ENCODE measurements at regions not wholly inside any gene's neighbourhood (a gene's known extent, or its start where the extent isn't known, plus 50 kb on each side); places are given as distances from the start of the nearest gene placed in this dataset.

GRCh38 chr2:39524756-39525635, 87.9 kb upstream of the MAP4K3 start:
- Histone ChIP-seq H3K36me3 (ENCODE audit: insufficient read depth, low read depth, low read length) (no peaks in the 10 kb centered on the region), H3K4me1 (ENCODE audit: insufficient read depth, low read length) (no peaks in the 10 kb centered on the region), H3K9ac (ENCODE audit: low read depth, low read length) (no peak overlapping the region), H3K27me3 (ENCODE audit: insufficient read depth, low read length) (no peaks in the 10 kb centered on the region), H3K4me3 (ENCODE audit: low read length) (no peak overlapping the region), H3K27ac (ENCODE audit: low read length) (no peak overlapping the region), H3K9me3 (ENCODE audit: insufficient read depth, low read depth, low read length) (peaks cover 16% of the 10 kb centered on the region; the same call in 1 of the 2 replicates)

GRCh38 chr2:39525636-39526412, 88.7 kb upstream of the MAP4K3 start:
- H3K36me3 ChIP-seq (ENCODE audit: insufficient read depth, low read depth, low read length), result no peaks in the 10 kb centered on the region
- H3K9me3 ChIP-seq (ENCODE audit: insufficient read depth, low read depth, low read length), result peaks cover 13% of the 10 kb centered on the region; the same call in 1 of the 2 replicates
- H3K4me1 ChIP-seq (ENCODE audit: insufficient read depth, low read length), result no peaks in the 10 kb centered on the region
- H3K27ac ChIP-seq (ENCODE audit: low read length), result no peak overlapping the region
- H3K9ac ChIP-seq (ENCODE audit: low read depth, low read length), result no peak overlapping the region
- H3K4me3 ChIP-seq (ENCODE audit: low read length), result no peak overlapping the region
- no peaks in the 10 kb centered on the region for H3K27me3 ChIP-seq (ENCODE audit: insufficient read depth, low read length)

DNA sequence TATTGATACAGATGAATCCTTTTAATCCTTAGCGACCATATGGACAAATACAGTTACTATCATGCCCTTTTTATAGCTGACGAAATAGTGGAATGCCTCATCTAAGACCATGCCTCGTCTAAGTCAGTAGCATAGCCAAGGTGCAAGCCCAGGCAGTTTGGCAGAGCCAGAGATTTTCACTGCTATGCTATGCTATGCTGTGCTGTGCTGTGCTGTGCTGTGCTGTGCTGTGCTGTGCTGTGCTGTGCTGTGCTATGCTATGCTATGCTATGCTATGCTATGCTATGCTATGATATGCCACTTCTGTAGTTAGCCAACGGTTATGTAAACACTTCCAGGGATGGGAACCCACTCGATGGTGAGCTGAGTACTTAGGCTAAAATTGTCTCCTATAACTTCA, 91.6 kb upstream of the MAP4K3 start:
- H3K27ac ChIP-seq (ENCODE audit: low read length), result no peak overlapping the region

GRCh38 chr2:39529836-39530235, 92.8 kb upstream of the MAP4K3 start:
- no peaks in the 10 kb centered on the region for H3K4me1 ChIP-seq (ENCODE audit: insufficient read depth, low read length)
- H3K27me3 ChIP-seq (ENCODE audit: insufficient read depth, low read length), result no peaks in the 10 kb centered on the region
- no peak overlapping the region for H3K9ac ChIP-seq (ENCODE audit: low read depth, low read length)
- H3K27ac ChIP-seq (ENCODE audit: low read length), result no peak overlapping the region
- H3K4me3 ChIP-seq (ENCODE audit: low read length), result no peak overlapping the region
- no peaks in the 10 kb centered on the region for H3K9me3 ChIP-seq (ENCODE audit: insufficient read depth, low read depth, low read length)
- H3K36me3 ChIP-seq (ENCODE audit: insufficient read depth, low read depth, low read length), result no peaks in the 10 kb centered on the region

More for the DNA sequence above, 91.6 kb upstream of the MAP4K3 start:
- no peak overlapping the region for H3K9ac ChIP-seq (ENCODE audit: low read depth, low read length)
- no peaks in the 10 kb centered on the region for H3K27me3 ChIP-seq (ENCODE audit: insufficient read depth, low read length)
- no peaks in the 10 kb centered on the region for H3K4me1 ChIP-seq (ENCODE audit: insufficient read depth, low read length)
- no peaks in the 10 kb centered on the region for H3K9me3 ChIP-seq (ENCODE audit: insufficient read depth, low read depth, low read length)
- no peak overlapping the region for H3K4me3 ChIP-seq (ENCODE audit: low read length)
- H3K36me3 ChIP-seq (ENCODE audit: insufficient read depth, low read depth, low read length), result no peaks in the 10 kb centered on the region

GRCh38 chr2:39530411-39530866, 93.4 kb upstream of the MAP4K3 start:
- Histone ChIP-seq H3K27ac (ENCODE audit: low read length) (no peak overlapping the region), H3K27me3 (ENCODE audit: insufficient read depth, low read length) (no peaks in the 10 kb centered on the region), H3K4me3 (ENCODE audit: low read length) (no peak overlapping the region), H3K4me1 (ENCODE audit: insufficient read depth, low read length) (no peaks in the 10 kb centered on the region), H3K36me3 (ENCODE audit: insufficient read depth, low read depth, low read length) (no peaks in the 10 kb centered on the region), H3K9ac (ENCODE audit: low read depth, low read length) (no peak overlapping the region), H3K9me3 (ENCODE audit: insufficient read depth, low read depth, low read length) (no peaks in the 10 kb centered on the region)

GRCh38 chr2:39531220-39531777, 94.2 kb upstream of the MAP4K3 start:
- H3K9me3 ChIP-seq (ENCODE audit: insufficient read depth, low read depth, low read length), result no peaks in the 10 kb centered on the region
- H3K9ac ChIP-seq (ENCODE audit: low read depth, low read length), result no peak overlapping the region
- H3K36me3 ChIP-seq (ENCODE audit: insufficient read depth, low read depth, low read length), result no peaks in the 10 kb centered on the region
- no peak overlapping the region for H3K4me3 ChIP-seq (ENCODE audit: low read length)
- H3K27me3 ChIP-seq (ENCODE audit: insufficient read depth, low read length), result no peaks in the 10 kb centered on the region
- H3K4me1 ChIP-seq (ENCODE audit: insufficient read depth, low read length), result no peaks in the 10 kb centered on the region
- H3K27ac ChIP-seq (ENCODE audit: low read length), result no peak overlapping the region

DNA sequence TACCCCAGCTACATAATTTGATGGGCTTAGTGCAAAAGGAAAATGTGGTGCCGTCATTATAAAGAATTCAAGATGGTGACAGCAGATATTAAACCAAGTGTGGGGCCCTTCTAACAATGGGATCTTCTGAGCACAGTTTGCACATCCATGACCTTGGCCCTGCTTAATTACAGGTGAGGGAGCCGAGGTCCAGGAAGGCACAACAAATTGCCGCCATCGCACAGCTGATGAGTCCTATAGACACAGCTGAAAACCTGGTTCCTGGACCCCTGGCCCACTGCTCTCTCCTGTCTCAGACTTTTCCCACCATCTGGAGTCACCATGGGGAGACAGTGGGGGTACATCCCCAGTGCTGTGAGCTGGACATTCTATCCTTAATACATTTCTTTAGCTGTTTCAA, 95.8 kb upstream of the MAP4K3 start:
- H3K4me3 ChIP-seq (ENCODE audit: low read length), result no peak overlapping the region
- H3K9me3 ChIP-seq (ENCODE audit: insufficient read depth, low read depth, low read length), result no peaks in the 10 kb centered on the region
- H3K36me3 ChIP-seq (ENCODE audit: insufficient read depth, low read depth, low read length), result no peaks in the 10 kb centered on the region
- H3K27ac ChIP-seq (ENCODE audit: low read length), result no peak overlapping the region
- no peak overlapping the region for H3K9ac ChIP-seq (ENCODE audit: low read depth, low read length)
- H3K4me1 ChIP-seq (ENCODE audit: insufficient read depth, low read length), result no peaks in the 10 kb centered on the region
- no peaks in the 10 kb centered on the region for H3K27me3 ChIP-seq (ENCODE audit: insufficient read depth, low read length)

GRCh38 chr2:39534095-39534711, 97.1 kb upstream of the MAP4K3 start:
- no peaks in the 10 kb centered on the region for H3K4me1 ChIP-seq (ENCODE audit: insufficient read depth, low read length)
- no peak overlapping the region for H3K27ac ChIP-seq (ENCODE audit: low read length)
- H3K36me3 ChIP-seq (ENCODE audit: insufficient read depth, low read depth, low read length), result no peaks in the 10 kb centered on the region
- H3K9me3 ChIP-seq (ENCODE audit: insufficient read depth, low read depth, low read length), result no peaks in the 10 kb centered on the region
- no peaks in the 10 kb centered on the region for H3K27me3 ChIP-seq (ENCODE audit: insufficient read depth, low read length)
- no peak overlapping the region for H3K9ac ChIP-seq (ENCODE audit: low read depth, low read length)
- H3K4me3 ChIP-seq (ENCODE audit: low read length), result no peak overlapping the region

DNA sequence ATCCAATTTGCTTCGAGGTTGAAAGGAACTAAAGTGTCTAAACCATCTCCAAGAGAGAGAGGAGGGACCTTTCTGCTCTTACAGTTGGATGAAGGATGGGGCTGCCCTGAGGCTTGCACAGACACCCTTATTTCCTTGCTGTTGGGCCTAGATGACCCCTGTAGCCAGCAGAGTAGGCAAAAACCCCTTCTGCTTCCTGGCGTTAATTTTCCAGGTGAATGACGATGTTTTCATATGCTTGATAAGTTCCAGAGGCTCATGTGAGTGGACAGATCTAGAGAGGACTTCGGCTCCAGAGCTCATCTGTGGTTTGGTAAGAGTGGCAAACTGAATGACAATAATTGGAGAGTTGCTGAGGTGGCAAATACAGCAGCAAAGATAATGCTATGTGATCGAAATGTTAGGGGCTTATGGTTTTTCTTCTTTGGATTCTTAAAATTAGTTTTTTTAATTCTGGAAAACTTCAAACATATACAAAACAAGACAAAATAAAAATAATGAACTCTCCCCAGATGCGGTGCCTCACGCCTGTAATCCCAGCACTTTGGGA, 98.6 kb upstream of the MAP4K3 start:
- Histone ChIP-seq H3K27me3 (ENCODE audit: insufficient read depth, low read length) (no peaks in the 10 kb centered on the region), H3K36me3 (ENCODE audit: insufficient read depth, low read depth, low read length) (no peaks in the 10 kb centered on the region), H3K27ac (ENCODE audit: low read length) (no peak overlapping the region), H3K9me3 (ENCODE audit: insufficient read depth, low read depth, low read length) (no peaks in the 10 kb centered on the region), H3K4me3 (ENCODE audit: low read length) (no peak overlapping the region), H3K4me1 (ENCODE audit: insufficient read depth, low read length) (no peaks in the 10 kb centered on the region), H3K9ac (ENCODE audit: low read depth, low read length) (no peak overlapping the region)

GRCh38 chr2:39537150-39537549, 100.1 kb upstream of the MAP4K3 start:
- no peak overlapping the region for H3K27ac ChIP-seq (ENCODE audit: low read length)
- H3K9me3 ChIP-seq (ENCODE audit: insufficient read depth, low read depth, low read length), result no peaks in the 10 kb centered on the region
- no peaks in the 10 kb centered on the region for H3K27me3 ChIP-seq (ENCODE audit: insufficient read depth, low read length)
- H3K4me3 ChIP-seq (ENCODE audit: low read length), result no peak overlapping the region
- H3K9ac ChIP-seq (ENCODE audit: low read depth, low read length), result no peak overlapping the region
- no peaks in the 10 kb centered on the region for H3K36me3 ChIP-seq (ENCODE audit: insufficient read depth, low read depth, low read length)
- no peaks in the 10 kb centered on the region for H3K4me1 ChIP-seq (ENCODE audit: insufficient read depth, low read length)

DNA sequence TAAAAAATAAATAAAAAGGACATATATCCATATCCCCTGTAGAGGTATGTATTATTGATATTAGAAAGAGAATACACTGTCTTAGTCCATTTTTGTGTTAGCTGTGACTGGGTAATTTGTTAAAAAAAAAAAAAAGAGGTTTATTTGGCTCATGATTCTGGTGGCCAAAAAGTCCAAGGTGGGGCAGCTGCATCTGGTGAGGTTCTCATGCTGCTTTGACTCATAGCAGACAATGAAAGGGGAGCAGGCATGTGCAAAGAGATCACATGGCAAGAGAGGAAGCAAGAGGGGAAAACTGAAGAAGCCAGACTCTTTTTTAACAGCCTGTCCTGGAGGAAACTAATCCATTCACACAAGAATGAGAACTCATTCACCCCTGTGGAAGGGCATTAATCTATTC, 101.6 kb upstream of the MAP4K3 start:
- Histone ChIP-seq H3K27me3 (ENCODE audit: insufficient read depth, low read length) (no peaks in the 10 kb centered on the region), H3K36me3 (ENCODE audit: insufficient read depth, low read depth, low read length) (no peaks in the 10 kb centered on the region), H3K4me3 (ENCODE audit: low read length) (no peak overlapping the region), H3K27ac (ENCODE audit: low read length) (no peak overlapping the region), H3K9me3 (ENCODE audit: insufficient read depth, low read depth, low read length) (no peaks in the 10 kb centered on the region), H3K9ac (ENCODE audit: low read depth, low read length) (no peak overlapping the region), H3K4me1 (ENCODE audit: insufficient read depth, low read length) (no peaks in the 10 kb centered on the region)

All from iPS-20b (cell line).